ENCODE measurements at regions not wholly inside any gene's neighbourhood (a gene's known extent, or its start where the extent isn't known, plus 50 kb on each side); places are given as distances from the start of the nearest gene placed in this dataset.

- no peak for DNase-seq (ENCODE audit: low read depth, low spot score)
- no peak overlapping the region for H3K27ac ChIP-seq
Observed at GRCh38 chr15:69505956-69506556, 53.4 kb downstream of the RPLP1 start.

GRCh38 chr15:69508659-69509058, 56.0 kb downstream of the RPLP1 start:
- no peak overlapping the region for H3K27ac ChIP-seq
- no peak for DNase-seq (ENCODE audit: low read depth, low spot score)

GRCh38 chr15:69509131-69509530, 56.5 kb downstream of the RPLP1 start:
- no peak overlapping the region for H3K27ac ChIP-seq
- DNase-seq (ENCODE audit: low read depth, low spot score) = no peak

- no peak overlapping the region for H3K27ac ChIP-seq
- no peak for DNase-seq (ENCODE audit: low read depth, low spot score)
Observed at GRCh38 chr15:69510556-69510955, 57.9 kb downstream of the RPLP1 start.

- H3K27ac ChIP-seq = no peak overlapping the region
- no peak for DNase-seq (ENCODE audit: low read depth, low spot score)
Observed at GRCh38 chr15:69511015-69511414, 58.4 kb downstream of the RPLP1 start.

- H3K27ac ChIP-seq = no peak overlapping the region
- no peak for DNase-seq (ENCODE audit: low read depth, low spot score)
Observed at GRCh38 chr15:69511716-69512340, 59.2 kb downstream of the RPLP1 start.

- DNase-seq (ENCODE audit: low read depth, low spot score) = no peak
- H3K27ac ChIP-seq = no peak overlapping the region
Observed at GRCh38 chr15:69513450-69513960, 60.9 kb downstream of the RPLP1 start.

- no peak overlapping the region for H3K27ac ChIP-seq
- DNase-seq (ENCODE audit: low read depth, low spot score) = no peak
Observed at GRCh38 chr15:69513986-69514385, 61.4 kb downstream of the RPLP1 start.

- H3K27ac ChIP-seq = no peak overlapping the region
- DNase-seq (ENCODE audit: low read depth, low spot score) = no peak
Observed at GRCh38 chr15:69515508-69515907, 62.9 kb downstream of the RPLP1 start.

GRCh38 chr15:69515926-69516325, 63.3 kb downstream of the RPLP1 start:
- H3K27ac ChIP-seq = no peak overlapping the region

GRCh38 chr15:69517052-69517451, 64.4 kb downstream of the RPLP1 start:
- no peak for DNase-seq (ENCODE audit: low read depth, low spot score)

More at GRCh38 chr15:69515926-69516325, 63.3 kb downstream of the RPLP1 start:
- no peak for DNase-seq (ENCODE audit: low read depth, low spot score)

GRCh38 chr15:69518806-69519205, 66.2 kb downstream of the RPLP1 start:
- DNase-seq (ENCODE audit: low read depth, low spot score) = no peak
- no peak overlapping the region for H3K27ac ChIP-seq

More at GRCh38 chr15:69517052-69517451, 64.4 kb downstream of the RPLP1 start:
- no peak overlapping the region for H3K27ac ChIP-seq

- H3K27ac ChIP-seq = no peak overlapping the region
- DNase-seq (ENCODE audit: low read depth, low spot score) = no peak
Observed at GRCh38 chr15:69520067-69520466, 67.4 kb downstream of the RPLP1 start.

- no peak overlapping the region for H3K27ac ChIP-seq
Observed at GRCh38 chr15:69522361-69522760, 69.7 kb downstream of the RPLP1 start.

GRCh38 chr15:69523010-69524001, 70.7 kb downstream of the RPLP1 start:
- no peak for DNase-seq (ENCODE audit: low read depth, low spot score)
- H3K27ac ChIP-seq = no peak overlapping the region

More at GRCh38 chr15:69522361-69522760, 69.7 kb downstream of the RPLP1 start:
- DNase-seq (ENCODE audit: low read depth, low spot score) = no peak

- no peak overlapping the region for H3K27ac ChIP-seq
- DNase-seq (ENCODE audit: low read depth, low spot score) = no peak
Observed at GRCh38 chr15:69524296-69524695, 71.7 kb downstream of the RPLP1 start.

- H3K27ac ChIP-seq = no peak overlapping the region
- DNase-seq (ENCODE audit: low read depth, low spot score) = no peak
Observed at GRCh38 chr15:69524814-69525213, 72.2 kb downstream of the RPLP1 start.

- no peak for DNase-seq (ENCODE audit: low read depth, low spot score)
- no peak overlapping the region for H3K27ac ChIP-seq
Observed at GRCh38 chr15:69525543-69525942, 72.9 kb downstream of the RPLP1 start.

GRCh38 chr15:69526081-69527061, 73.8 kb downstream of the RPLP1 start:
- DNase-seq (ENCODE audit: low read depth, low spot score) = no peak
- no peak overlapping the region for H3K27ac ChIP-seq

GRCh38 chr15:69529141-69529540, 76.5 kb downstream of the RPLP1 start:
- no peak overlapping the region for H3K27ac ChIP-seq
- DNase-seq (ENCODE audit: low read depth, low spot score) = no peak

All from epithelial cell of prostate (primary cell).